GM21390 (cell line): ENCODE measurements at regions not wholly inside any gene's neighbourhood (a gene's known extent, or its start where the extent isn't known, plus 50 kb on each side); places are given as distances from the start of the nearest gene placed in this dataset.
"Not testable (repeated sequence)": the region's sequence is repeated elsewhere in the genome, so short reads cannot be mapped to it uniquely, and the experiment has no call there.

Experiments used
- ATAC-seq: cut with Tn5 transposase; IDR thresholded peaks from one replicate; pipeline ENCODE4 v1.9.1; 2021; ENCODE audit not compliant: unreplicated experiment

DNA sequence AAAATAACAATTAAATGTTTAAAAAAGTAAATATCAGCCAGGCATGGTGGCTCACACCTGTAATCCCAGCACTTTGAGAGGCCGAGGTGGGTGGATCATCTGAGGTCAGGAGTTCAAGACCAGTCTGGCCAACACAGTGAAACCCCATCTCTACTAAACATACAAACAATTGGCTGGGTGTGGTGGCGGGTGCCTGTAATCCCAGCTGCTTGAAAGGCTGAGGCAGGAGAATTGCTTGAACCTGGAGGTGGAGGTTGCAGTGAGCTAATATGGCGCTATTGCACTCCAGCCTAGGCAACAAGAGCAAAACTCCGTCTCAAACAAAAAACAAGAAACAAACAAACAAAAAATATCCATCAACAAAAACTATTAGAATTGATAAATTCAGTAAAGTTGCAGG is 77.5 kb downstream of the SNX5 start:
- not testable (repeated sequence) for ATAC-seq

DNA sequence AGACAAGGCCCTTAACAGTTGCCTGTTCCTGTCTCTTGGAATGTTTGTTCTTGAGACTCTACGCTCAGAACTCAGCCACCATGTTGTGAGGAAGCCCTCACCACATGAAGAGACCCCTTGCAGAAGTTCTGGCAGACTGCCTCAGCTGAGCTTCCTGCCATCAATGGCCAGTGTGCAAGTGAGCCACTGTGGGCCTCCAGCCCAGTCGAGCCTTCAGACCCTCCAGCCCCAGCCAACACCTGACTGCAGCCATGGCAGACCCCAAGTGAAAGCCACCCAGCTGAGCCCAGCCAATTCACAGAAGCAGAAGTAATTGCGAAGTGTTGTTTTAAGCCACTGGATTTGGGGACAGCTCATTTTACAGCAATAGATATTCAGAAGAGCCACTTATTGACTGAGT is 78.3 kb downstream of the SNX5 start:
- ATAC-seq, result no peak

DNA sequence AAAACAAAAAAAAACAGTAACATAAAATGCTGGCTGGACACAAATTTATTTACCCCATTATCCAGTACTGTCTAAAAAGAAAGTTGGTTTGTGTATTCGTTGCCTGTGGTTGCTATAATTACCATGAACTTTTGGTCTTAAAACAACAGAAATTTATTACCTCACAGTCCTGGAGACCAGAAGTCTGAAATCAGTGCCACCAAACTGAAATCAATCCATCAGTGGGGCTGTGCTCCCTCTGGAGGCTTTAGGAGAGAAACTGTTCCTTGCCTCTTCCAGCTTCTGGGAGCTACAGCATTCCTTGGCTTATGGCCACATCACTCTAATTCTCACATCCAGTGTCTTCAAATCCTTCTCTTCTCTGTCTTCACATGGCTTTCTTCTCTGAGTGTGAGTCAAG is 79.4 kb downstream of the SNX5 start:
- ATAC-seq, result no peak

DNA sequence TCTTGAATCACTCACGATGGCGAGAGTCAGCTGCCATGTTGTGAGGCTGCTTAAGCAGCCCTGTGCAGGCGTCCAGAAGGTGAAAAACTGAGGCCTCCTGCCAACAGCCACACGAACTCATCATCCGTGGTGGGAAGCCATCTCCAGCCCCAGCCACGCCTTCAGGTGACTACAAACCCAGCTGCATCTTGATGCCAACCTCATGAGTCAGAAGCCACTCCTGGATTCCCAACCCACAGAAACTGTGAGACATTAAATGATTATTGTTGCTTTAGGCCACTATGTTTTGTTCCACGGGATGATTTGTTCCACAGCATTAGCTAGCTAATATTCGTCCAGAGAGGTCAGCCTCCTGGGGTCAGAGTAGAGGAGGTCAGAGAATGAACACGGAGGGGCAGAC is 80.5 kb downstream of the SNX5 start:
- no peak for ATAC-seq

DNA sequence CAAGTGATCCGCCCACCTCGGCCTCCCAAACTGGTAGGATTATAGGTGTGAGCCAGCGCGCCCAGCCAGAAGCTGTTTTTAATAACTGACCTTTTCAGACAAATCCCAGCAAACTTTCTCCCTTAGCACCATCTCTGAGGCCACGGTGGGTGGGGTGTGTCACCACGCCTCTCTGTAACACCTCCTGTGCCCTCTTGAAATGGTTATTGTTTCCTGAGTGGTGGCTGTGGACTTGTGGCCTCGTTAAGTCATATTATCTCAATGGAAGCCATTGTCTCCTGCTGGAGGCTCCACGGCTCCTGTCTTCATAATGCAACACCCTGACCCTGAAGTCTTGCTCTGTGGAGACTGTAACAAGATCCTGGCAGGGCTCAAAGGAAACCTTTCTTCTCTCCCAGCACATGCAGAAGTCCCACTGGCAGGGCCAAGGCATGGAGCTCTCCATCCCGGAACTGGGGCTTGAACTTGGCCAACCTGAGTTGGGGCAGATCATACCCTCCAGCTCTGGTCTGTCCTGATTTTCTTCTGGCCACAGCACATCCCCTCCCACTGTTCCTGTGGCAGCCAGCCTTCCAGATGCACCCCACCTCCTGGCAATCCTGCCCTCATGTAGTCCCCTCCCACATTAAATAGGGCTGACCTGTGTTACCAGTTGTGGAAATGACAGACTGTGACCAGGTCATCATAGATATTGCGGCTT is 81.1 kb downstream of the SNX5 start:
- ATAC-seq, result no peak

DNA sequence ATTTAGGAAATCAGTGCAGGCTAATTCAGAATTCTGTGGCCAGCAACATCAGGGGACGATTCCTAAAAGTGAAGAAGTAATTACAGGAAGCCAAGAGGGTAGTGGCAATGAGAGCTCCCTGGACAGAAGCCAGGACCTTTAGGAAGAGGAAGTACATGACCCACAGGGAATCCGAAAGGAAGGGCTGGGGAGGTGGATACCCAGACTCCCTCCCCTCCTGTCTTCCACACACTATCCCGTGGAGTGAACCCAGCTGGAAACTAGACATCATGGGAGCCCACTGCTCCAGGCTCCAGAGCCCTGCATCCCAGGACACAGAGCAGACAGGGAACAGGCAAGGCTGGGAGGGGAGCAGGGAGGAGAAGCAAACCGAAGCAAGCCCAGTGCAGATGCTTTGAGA is 83.0 kb downstream of the SNX5 start:
- no peak for ATAC-seq

DNA sequence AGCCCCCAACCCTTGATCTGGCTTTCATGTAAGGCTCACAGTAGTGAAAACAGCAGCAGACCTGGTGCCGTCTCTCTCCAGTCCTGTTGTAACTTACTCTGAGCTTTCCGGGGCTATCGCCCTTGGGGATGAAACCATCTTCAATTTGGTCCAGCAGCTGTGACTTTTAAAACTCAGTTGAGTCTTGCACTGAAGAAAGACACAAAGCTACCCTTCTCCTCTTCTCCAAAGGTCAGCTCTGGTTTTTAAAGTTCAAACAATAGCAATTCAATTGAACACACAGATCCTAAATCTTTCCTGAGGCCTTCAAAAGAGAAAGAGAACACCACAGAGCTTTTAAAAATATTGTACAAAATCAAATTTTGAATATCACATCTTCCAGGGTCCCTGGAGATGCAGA is 83.5 kb downstream of the SNX5 start:
- no peak for ATAC-seq

DNA sequence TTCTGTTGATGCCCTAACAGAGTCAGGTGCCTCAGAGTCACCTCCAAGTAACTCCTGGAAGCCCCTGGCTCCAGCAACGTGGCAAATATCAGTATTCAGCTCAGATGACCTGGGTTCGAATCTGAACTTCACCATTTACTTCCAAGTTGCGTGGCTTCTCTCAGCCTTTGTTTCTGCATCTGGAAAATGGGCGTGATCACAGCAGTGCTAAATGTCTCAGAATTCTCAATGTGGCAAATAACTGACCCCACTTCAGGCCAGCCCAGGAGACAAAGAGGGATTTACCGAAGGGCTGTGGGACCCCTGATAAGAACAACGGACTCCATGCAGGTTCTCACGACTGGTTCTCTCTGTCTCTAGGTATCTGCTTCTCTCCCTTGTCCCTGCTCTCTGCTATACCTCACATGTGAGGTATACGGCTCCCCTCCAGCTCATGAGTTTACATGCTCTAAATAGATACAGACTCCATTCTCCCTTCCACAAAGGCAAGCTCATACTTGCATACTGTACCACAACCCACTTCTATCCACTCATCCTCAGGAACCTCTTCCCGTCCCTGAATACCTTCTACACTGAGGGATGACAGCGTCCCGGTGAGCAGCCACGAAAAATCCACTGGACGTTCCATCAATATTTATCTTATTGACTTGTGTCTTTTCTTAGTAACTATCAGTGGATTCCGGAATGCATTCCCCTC is 84.1 kb downstream of the SNX5 start:
- no peak for ATAC-seq

DNA sequence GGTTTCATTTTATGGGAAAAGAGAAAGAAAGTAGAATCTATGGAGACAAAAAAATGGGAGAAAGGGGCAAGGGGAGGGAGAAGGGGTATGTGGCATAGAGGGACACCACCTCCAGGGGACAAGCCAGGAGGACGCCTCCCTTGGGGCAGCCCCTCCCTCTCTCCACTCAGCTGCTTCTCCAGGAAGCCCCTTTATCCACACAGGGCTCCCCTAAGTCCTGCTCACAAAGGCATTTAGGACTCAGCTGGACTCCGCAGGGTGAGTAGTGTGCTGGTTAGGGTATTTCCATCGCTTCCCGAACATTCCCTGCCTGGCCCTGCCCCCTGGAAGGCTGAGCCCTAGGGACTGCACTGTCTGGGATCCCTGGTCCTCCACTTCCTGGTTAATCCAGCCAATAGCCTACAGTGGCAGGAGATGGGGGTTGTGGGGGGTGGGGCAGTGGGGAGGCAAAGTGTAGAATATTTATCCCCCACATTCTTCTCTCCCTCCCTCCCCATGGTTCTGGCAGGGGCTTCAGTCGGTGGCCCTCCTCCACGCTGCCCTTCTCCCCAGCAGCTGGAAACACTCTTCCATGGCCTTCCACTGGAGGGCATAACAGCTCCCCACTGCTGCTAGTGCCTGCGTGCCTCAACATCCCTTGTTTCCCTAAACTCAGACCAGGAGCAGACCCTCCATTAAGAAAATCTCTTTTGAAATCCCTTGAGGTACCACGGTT is 84.8 kb downstream of the SNX5 start:
- no peak for ATAC-seq

DNA sequence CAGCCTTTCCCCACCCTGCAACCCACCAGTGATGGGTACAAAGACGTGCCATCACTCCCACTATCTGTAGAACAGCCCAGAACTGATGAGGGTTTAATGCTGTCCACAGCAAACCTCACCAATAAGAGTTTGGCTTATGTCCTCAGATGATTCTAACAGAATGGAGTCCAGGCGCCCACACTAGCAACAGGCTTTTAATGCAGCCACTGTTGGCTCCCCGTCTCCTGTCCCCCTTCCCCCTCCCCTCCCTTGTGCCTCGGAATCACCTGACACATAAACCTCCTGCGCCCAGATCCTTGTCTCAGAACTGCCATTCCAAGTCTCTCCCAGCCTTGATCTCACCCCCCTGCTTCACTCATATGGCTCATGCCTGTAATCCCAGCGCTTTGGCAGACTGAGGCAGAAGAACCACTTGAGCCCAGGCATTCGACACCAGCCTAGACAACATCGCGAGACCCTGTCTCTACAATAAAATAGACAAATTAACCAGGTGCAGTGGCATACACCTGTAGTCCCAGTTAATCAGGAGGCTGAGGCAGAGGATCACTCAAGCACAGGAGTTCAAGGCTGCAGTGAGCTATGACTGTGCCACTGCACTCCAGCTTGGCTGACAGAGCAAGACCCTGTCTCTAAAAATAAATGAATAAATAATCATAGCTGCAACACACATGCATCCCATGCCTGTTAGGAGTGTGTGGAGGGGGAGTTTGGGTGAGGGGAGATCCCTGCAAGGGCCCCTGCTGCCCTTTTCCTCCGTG is 85.6 kb downstream of the SNX5 start:
- ATAC-seq, result no peak

DNA sequence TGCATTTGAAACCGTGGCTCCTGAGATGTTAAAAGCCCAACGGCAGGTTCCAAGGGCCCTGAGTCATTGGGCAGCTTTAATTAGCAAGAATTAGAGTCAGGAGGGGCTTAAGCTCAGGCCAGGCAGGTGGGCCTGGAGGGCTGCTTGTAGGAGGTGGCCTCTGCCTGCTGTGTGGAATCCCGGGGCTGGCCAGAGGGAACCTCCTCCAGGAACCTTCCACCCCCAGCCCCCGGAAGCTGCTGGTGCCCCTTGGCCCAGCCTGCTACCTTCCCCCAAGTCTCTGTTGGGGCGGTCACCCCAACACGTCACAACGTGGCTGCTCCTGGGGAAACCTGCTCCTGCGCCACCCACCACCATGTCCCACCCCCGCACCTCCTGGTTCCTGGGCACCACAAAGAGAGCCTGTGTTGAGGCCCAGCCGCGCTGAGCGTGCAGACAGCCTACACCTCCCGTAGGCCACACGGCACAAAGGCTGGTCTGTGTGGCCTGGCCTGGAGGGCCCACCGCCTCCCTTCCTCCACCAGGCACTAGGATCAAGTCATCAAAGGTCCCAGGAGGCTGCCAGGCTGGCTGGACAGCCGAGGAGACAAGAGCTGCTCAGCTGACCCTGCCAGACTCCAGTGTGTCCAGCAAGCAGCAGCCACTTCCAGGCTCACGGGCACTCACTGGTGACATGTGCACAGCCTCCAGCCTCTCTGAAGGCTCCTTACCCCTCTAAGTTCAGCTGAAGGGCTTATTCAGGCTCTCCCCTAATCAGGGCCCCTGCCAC is 86.3 kb downstream of the SNX5 start:
- ATAC-seq, result no peak

DNA sequence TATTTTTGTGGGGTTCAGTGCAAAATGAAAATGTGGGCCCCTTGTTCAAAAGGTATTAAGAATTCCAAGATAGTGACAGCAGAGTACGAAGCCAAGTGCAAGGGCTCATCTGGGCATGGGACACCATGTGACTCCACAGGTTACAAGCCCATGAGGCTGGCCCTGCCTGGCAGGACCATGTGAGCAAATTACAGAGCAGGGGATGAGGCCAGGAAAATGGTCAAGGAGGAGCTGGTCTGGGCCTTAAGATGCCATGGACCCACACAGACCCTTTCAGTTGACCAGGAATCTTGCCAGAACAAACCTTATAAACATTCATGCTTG is 86.9 kb downstream of the SNX5 start:
- ATAC-seq, result no peak

DNA sequence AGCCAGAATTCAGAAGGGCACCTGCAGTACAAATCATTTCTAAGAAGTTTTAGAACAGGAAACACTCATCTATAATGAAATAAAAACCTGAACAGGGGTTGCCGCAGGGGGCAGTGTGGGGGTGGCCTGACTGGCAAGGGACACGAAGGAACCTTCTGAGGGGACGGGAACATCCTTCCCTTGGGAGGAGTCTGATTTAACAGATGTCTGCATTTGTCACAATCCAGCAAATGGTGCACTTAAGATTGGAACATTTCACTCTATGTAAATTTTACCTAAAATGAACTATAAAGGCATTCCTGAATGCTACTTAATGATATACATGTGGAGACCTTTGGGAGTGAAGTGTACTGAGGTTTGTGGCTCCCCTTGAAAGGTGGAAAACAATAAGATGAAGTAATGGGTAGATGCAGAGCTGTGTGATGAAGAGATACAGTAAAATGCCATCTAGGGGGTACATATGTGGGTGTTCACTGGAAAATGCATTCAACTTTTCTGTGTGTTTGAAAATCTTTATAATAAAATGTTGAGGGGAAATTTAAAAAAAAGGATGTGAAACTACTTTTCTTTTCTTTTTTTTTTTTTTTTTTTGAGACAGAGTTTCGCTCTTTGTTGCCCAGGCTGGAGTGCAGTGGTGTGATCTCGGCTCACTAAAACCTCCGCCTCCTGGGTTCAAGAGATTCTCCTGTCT is 89.5 kb downstream of the SNX5 start:
- ATAC-seq, result peak; percentile 51

DNA sequence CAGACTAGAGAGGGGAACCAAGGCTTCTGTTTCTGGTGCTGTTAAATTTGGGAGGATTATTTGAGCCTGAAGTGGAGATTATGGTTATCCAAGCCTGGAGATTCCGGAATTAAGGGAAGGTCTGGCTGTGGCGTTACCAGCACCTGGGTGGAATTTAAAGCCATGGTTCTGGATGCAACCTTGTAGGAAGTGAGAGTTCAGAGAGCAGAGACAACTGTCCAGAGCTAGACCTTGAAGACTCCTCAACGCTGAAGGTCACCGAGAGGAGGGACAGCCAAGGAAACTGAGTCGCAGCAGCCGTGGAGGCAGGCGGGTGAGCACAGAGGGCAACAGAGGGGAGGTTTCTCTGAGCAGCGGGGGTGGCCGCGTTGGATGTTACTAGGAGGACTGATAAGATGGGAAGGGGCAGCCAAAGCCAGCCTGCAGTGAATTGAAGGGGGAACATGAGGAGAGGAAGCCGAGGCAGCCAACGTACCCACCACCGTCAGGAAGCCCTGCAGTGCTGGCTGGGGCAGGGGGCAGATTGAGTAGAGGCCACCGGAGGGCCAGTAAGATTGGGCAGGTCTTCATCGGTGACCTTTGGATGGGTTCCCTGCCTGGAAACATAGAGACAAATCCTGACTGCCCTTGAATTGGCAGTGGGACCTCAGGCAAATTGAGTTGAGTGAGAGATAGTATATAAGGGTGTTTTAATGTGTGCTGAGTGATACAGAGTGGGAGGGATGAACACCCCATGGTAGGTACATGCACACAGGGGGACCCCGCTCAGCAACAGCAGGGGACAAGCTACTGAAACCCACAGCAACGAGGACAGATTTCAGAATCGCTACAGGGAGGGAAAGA is 90.3 kb downstream of the SNX5 start:
- ATAC-seq, result no peak

DNA sequence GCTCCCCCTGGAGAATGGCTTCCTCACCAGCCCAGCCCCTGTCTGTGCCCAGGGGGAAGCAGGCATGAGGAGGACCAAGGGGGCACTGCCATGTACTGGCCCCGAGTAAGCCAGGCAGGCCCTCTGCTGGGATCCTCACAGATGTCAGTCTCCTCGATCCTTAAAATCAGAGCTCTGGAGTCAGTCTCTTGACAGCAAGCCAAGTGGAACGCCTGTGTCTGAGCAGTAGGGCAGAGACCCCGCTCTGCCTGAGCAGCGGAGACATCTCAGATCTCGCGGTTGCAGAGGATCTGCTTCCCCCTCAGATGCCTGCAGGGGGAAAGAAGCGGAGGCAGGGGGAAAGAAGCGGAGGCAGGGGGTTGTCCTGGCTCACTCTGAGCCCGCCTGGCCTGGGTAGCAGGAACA is 92.6 kb downstream of the SNX5 start:
- no peak for ATAC-seq

DNA sequence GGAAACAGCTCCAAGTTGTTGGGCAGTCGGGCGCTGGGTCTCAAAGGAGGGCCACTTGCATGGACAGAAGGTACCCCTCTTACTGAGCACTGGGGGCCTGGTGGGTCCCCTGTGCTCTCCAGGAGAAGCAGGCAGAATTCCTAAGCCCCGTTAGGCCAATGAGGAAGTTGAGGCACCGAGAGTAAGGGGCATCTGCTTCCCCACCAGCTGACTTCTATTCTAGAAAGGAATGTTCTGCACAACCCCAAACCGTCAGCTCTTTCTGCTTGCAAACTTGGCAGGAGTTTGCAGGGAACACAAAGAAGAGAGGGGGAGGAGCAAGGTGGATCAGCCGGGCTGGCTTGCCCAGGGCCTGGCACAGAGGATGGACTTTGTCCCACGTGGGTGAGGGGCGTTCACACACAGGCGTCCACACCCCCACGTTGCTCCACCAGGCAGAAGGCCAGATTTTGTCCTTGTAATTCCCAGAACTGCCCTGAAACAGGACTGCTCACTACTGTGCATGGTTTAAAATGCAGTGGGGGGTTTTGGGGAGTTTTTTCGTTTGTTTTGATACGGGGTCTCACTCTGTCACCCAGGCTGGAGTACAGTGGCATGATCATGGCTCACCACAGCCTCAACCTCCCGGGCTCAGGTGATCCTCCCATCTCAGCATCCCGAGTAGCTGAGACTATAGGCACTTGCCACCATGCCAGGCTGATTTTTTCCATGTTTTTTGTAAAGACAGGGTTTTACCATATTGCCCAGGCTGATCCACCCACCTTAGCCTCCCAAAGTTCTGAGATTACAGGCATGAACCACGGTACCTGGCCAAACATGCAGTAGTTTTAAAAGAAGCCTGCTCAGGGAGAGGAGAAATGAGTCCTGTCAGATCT is 93.3 kb downstream of the SNX5 start:
- no peak for ATAC-seq

DNA sequence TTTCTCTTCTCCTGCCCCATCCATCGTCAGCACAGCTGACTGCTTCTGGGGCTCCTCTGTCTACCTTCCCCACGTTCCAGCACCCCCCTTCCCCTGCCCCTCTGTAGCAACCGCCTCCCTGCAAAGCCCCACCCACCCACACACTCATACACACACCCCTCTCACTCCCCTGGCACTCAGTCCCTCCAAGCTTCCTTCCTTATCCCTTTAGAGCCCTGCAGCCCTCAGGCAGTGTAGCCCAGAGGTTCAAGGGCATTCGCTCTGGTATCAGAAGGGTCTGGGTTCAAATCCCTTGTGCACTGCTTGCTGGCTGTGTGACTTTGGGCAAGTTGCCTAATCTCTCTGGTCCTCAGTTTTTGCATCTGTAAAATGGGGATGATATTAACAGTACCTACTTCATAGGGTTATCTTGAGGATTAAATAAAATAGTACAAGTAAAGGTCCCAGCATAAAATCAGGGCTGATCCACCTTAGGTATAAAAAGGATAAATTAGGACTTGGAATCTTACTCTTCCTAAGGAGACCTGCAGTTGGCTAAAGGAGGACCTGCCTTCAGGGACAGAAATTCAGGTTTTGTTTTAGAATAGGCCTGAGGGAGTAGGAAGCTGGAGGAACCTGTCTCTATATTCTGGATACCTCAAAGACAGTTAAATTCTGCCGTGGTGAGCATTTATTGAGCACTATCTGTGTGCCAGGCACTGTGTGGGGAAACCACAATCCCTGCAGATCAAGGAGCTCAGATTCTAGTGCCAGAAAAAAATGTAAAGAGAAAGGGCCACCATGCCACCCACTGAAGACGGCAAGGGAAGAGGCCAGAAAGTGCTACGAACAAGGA is 94.1 kb downstream of the SNX5 start:
- ATAC-seq, result no peak
